GM23338 (cell line): ENCODE measurements at regions not wholly inside any gene's neighbourhood (a gene's known extent, or its start where the extent isn't known, plus 50 kb on each side); places are given as distances from the start of the nearest gene placed in this dataset.

ENCODE experiments used
- ATAC-seq: fragments of 200-7000 bp; cut with Tn5 transposase; 3 replicates; pipeline ENCODE4 v1.9.1; 2020
- DNase-seq: peaks from one replicate; pipeline ENCODE4 v3.0.0-alpha.2; 2015; ENCODE audit warnings: low spot score
- H2AFZ ChIP-seq: fragments of 200-600 bp; sonication (generic); 2 replicates; pipeline ENCODE4 v1.8.0; 2016; ENCODE audit warnings: antibody characterized with exemption, mild to moderate bottlenecking, moderate library complexity
- H3F3A ChIP-seq: fragments of 200-600 bp; sonication (generic); replicated peaks from 2 replicates; pipeline ENCODE4 v1.8.0; 2017; ENCODE audit warnings: antibody characterized with exemption, mixed run types, low read depth
- H3K27ac ChIP-seq: fragments of 200-600 bp; sonication (generic); 2 replicates; pipeline ENCODE4 v1.6.1; 2016; ENCODE audit warnings: low read depth
- H3K27me3 ChIP-seq: fragments of 200-600 bp; sonication (generic); 2 replicates; pipeline ENCODE4 v1.8.0; 2016; ENCODE audit warnings: mild to moderate bottlenecking, mixed run types, moderate library complexity; ENCODE audit not compliant: insufficient read depth
- H3K36me3 ChIP-seq: fragments of 200-600 bp; sonication (generic); 2 replicates; pipeline ENCODE4 v1.8.0; 2016; ENCODE audit warnings: mild to moderate bottlenecking; ENCODE audit not compliant: insufficient read depth
- H3K4me1 ChIP-seq: fragments of 200-600 bp; sonication (generic); 2 replicates; pipeline ENCODE4 v1.8.0; 2016; ENCODE audit warnings: mild to moderate bottlenecking, moderate library complexity; ENCODE audit not compliant: insufficient read depth
- H3K4me2 ChIP-seq: fragments of 200-600 bp; sonication (generic); 2 replicates; pipeline ENCODE4 v1.7.1; 2017; ENCODE audit warnings: mixed run types
- H3K4me3 ChIP-seq: fragments of 200-600 bp; sonication (generic); 2 replicates; pipeline ENCODE4 v1.6.1; 2016; ENCODE audit warnings: mixed run types
- H3K79me2 ChIP-seq: fragments of 200-600 bp; sonication (generic); replicated peaks from 2 replicates; pipeline ENCODE4 v1.8.0; 2017; ENCODE audit warnings: mild to moderate bottlenecking; ENCODE audit not compliant: insufficient read depth
- H3K9me2 ChIP-seq: fragments of 200-600 bp; sonication (generic); 2 replicates; pipeline ENCODE4 v1.8.0; 2017; ENCODE audit not compliant: insufficient read depth
- H4K20me1 ChIP-seq: fragments of 200-600 bp; sonication (generic); replicated peaks from 2 replicates; pipeline ENCODE4 v1.8.0; 2017; ENCODE audit warnings: mild to moderate bottlenecking; ENCODE audit not compliant: insufficient read depth
- H3K27ac Mint-ChIP-seq: 2 replicates; pipeline ENCODE4 v1.8.0; 2020; ENCODE audit warnings: inconsistent platforms, mild to moderate bottlenecking, moderate library complexity, mixed read lengths
- H3K27me3 Mint-ChIP-seq: 3 replicates; pipeline ENCODE4 v1.8.0; 2022; ENCODE audit warnings: low read depth, mild to moderate bottlenecking, moderate library complexity, mixed read lengths, inconsistent platforms; ENCODE audit not compliant: insufficient read depth, poor library complexity
- H3K36me3 Mint-ChIP-seq: 3 replicates; pipeline ENCODE4 v1.8.0; 2021; ENCODE audit warnings: low read depth, mild to moderate bottlenecking, inconsistent platforms, moderate library complexity, mixed read lengths
- H3K4me1 Mint-ChIP-seq: 3 replicates; pipeline ENCODE4 v1.8.0; 2020; ENCODE audit warnings: mild to moderate bottlenecking, inconsistent platforms, mixed read lengths
- H3K4me3 Mint-ChIP-seq: 3 replicates; pipeline ENCODE4 v1.8.0; 2021; ENCODE audit warnings: moderate library complexity, mild to moderate bottlenecking, inconsistent platforms, mixed read lengths
- H3K9me3 Mint-ChIP-seq: 3 replicates; pipeline ENCODE4 v1.8.0; 2020; ENCODE audit warnings: moderate library complexity, mild to moderate bottlenecking, inconsistent platforms, mixed read lengths
- CREB1 ChIP-seq: fragments of 250-450 bp; sonication (Bioruptor Pico); IDR thresholded peaks from 2 replicates; pipeline ENCODE4 v1.5.0; 2020; ENCODE audit warnings: low read depth, mild to moderate bottlenecking, moderate library complexity
- CTCF ChIP-seq, 2 experiments: fragments of 200-600 bp in 1 of 2; sonication (generic) in 1 of 2; conservative IDR thresholded peaks; 2 replicates each; pipeline versions ENCODE4 v1.5.1 to v1.6.1; 2016 to 2017; ENCODE audit warnings: antibody characterized with exemption in 2 of 2, low read depth in 2 of 2, mild to moderate bottlenecking in 2 of 2, moderate library complexity in 1 of 2
- ETS1 ChIP-seq: IDR thresholded peaks from 2 replicates; pipeline ENCODE4 v1.6.1; 2016; ENCODE audit warnings: antibody characterized with exemption
- EZH2 ChIP-seq: fragments of 200-600 bp; sonication (generic); IDR thresholded peaks from one replicate; pipeline ENCODE4 v1.8.0; 2017; ENCODE audit warnings: antibody characterized with exemption, mild to moderate bottlenecking, low read depth; ENCODE audit not compliant: unreplicated experiment
- EZH2phosphoT487 ChIP-seq: fragments of 200-600 bp; sonication (generic); IDR thresholded peaks from one replicate; pipeline ENCODE4 v1.8.1; 2018; ENCODE audit warnings: antibody characterized with exemption; ENCODE audit not compliant: unreplicated experiment
- JUNB ChIP-seq: IDR thresholded peaks from one replicate; pipeline ENCODE4 v1.6.1; 2016; ENCODE audit warnings: antibody characterized with exemption; ENCODE audit not compliant: unreplicated experiment
- NANOG ChIP-seq: IDR thresholded peaks from 2 replicates; pipeline ENCODE4 v1.6.1; 2016; ENCODE audit warnings: antibody characterized with exemption, borderline replicate concordance
- POLR2AphosphoS5 ChIP-seq: IDR thresholded peaks from 2 replicates; pipeline ENCODE4 v1.6.1; 2016; ENCODE audit warnings: antibody characterized with exemption, low read depth
- REST ChIP-seq: IDR thresholded peaks from one replicate; pipeline ENCODE4 v1.6.1; 2018; ENCODE audit warnings: antibody characterized with exemption; ENCODE audit not compliant: unreplicated experiment
- STAT1 ChIP-seq: IDR thresholded peaks from one replicate; pipeline ENCODE4 v1.6.1; 2016; ENCODE audit warnings: antibody characterized with exemption; ENCODE audit not compliant: unreplicated experiment
- ZNF114 ChIP-seq: fragments of 250-450 bp; sonication (Bioruptor Pico); IDR thresholded peaks from 2 replicates; pipeline ENCODE4 v1.5.0; 2020; ENCODE audit warnings: mild to moderate bottlenecking, moderate library complexity
- ZNF331 ChIP-seq: fragments of 250-450 bp; sonication (Bioruptor Pico); IDR thresholded peaks from 2 replicates; pipeline ENCODE4 v1.5.0; 2020; ENCODE audit warnings: low read depth, mild to moderate bottlenecking, moderate library complexity
- ZNF462 ChIP-seq: fragments of 250-450 bp; sonication (Bioruptor Pico); IDR thresholded peaks from 2 replicates; pipeline ENCODE4 v1.5.0; 2020; ENCODE audit warnings: mild to moderate bottlenecking, moderate library complexity

- TF ChIP-seq CTCF (conservative IDR thresholded peaks at IDR 0.05; ENCODE audit: low read depth in 2 of 2) (no peak), STAT1 (no peak), ZNF331 (CRISPR knock-in tag) (no peak), POLR2AphosphoS5 (no peak), ZNF462 (no peak), NANOG (no peak), EZH2 (no peak), EZH2phosphoT487 (no peak), ETS1 (no peak), REST (no peak), CREB1 (CRISPR knock-in tag) (no peak), JUNB (no peak), ZNF114 (CRISPR knock-in tag) (no peak)
- ATAC-seq, result no peak
Measured at GRCh38 chr2:198441901-198442300, 637.5 kb downstream of the PLCL1 start.

More at GRCh38 chr2:198441901-198442300, 637.5 kb downstream of the PLCL1 start:
- Mint-ChIP-seq H3K4me3 (no peak overlapping the region), H3K27ac (no peak overlapping the region), H3K4me1 (peaks cover 8% of the 10 kb centered on the region; the same call in 2 of the 3 replicates), H3K27me3 (no peaks in the 10 kb centered on the region), H3K9me3 (no peaks in the 10 kb centered on the region), H3K36me3 (no peaks in the 10 kb centered on the region)
- no peak for DNase-seq
- Histone ChIP-seq H3K36me3 (no peaks in the 10 kb centered on the region), H3K4me2 (no peak overlapping the region), H4K20me1 (no peaks in the 10 kb centered on the region), H2AFZ (no peak overlapping the region), H3K9me2 (no peaks in the 10 kb centered on the region), H3F3A (no peaks in the 10 kb centered on the region), H3K4me3 (no peak overlapping the region), H3K4me1 (no peaks in the 10 kb centered on the region), H3K27me3 (no peaks in the 10 kb centered on the region), H3K79me2 (no peaks in the 10 kb centered on the region), H3K27ac (no peak overlapping the region)
